ENCODE measurements at regions not wholly inside any gene's neighbourhood (a gene's known extent, or its start where the extent isn't known, plus 50 kb on each side); places are given as distances from the start of the nearest gene placed in this dataset.

GRCh38 chr9:16153741-16154140 is 600.9 kb downstream of the CCDC171 start:
- TF ChIP-seq EZH2 (IDR thresholded peaks at IDR 0.05; ENCODE audit: borderline replicate concordance, low read length): no peak
- no peak for TF ChIP-seq CTCF (IDR thresholded peaks at IDR 0.05; ENCODE audit: low read length)

Data from OCI-LY1 (cell line).